RWPE2 (cell line): ENCODE measurements at regions not wholly inside any gene's neighbourhood (a gene's known extent, or its start where the extent isn't known, plus 50 kb on each side); places are given as distances from the start of the nearest gene placed in this dataset.

Source experiments
- ATAC-seq: fragments of 200-7000 bp; cut with Tn5 transposase; 3 replicates; pipeline ENCODE4 v1.9.1; 2021; ENCODE audit warnings: low read depth
- DNase-seq: peaks from one replicate; pipeline ENCODE4 v3.0.0-alpha.2; 2020; ENCODE audit warnings: low spot score
- H3K27ac ChIP-seq: fragments of 450-650 bp; 2 replicates; pipeline ENCODE4 v1.5.1; 2017; ENCODE audit warnings: mild to moderate bottlenecking; ENCODE audit not compliant: poor library complexity, severe bottlenecking
- H3K27me3 ChIP-seq: fragments of 250-450 bp; sonication (Bioruptor Pico); 2 replicates; pipeline ENCODE4 v1.5.1; 2021; ENCODE audit warnings: mild to moderate bottlenecking, moderate library complexity; ENCODE audit not compliant: insufficient read depth, poor library complexity, severe bottlenecking
- H3K36me3 ChIP-seq: fragments of 250-450 bp; sonication (Bioruptor Pico); 2 replicates; pipeline ENCODE4 v1.5.1; 2020; ENCODE audit warnings: low read depth, mild to moderate bottlenecking, moderate library complexity
- H3K4me1 ChIP-seq: fragments of 250-450 bp; sonication (Bioruptor Pico); 2 replicates; pipeline ENCODE4 v1.5.1; 2021; ENCODE audit warnings: mild to moderate bottlenecking, moderate library complexity; ENCODE audit not compliant: insufficient read depth, poor library complexity, severe bottlenecking
- H3K4me3 ChIP-seq: fragments of 250-450 bp; sonication (Bioruptor Pico); 2 replicates; pipeline ENCODE4 v1.5.1; 2021; ENCODE audit warnings: mild to moderate bottlenecking, moderate library complexity; ENCODE audit not compliant: severe bottlenecking
- H3K9me3 ChIP-seq: fragments of 250-450 bp; sonication (Bioruptor Pico); 2 replicates; pipeline ENCODE4 v1.5.1; 2021; ENCODE audit warnings: mild to moderate bottlenecking, moderate library complexity; ENCODE audit not compliant: severe bottlenecking
- TF ChIP-seq, protein P1 (sequence below): fragments of 450-650 bp; IDR thresholded peaks from one replicate; pipeline ENCODE4 v1.5.1; 2017; ENCODE audit warnings: mild to moderate bottlenecking, moderate library complexity; ENCODE audit not compliant: poor library complexity, severe bottlenecking

DNA sequence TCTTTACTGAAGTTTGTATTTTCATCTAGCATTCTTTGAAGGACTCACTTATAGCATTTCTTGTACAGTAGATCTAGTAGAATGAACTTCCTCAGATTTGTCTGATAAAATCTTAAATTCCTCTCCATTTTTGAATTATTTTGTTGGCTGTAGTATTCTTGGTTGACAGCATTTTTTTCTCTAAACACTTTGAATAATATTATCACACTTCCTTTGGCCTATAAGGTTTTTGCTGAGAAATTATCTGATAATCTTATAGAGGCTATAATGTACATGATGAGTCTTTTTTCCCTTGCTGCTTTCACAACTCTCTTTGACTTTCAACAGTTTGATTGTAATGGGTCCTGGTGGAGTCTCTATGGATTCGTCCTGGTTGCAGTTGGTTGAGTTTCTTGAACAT, 169.5 kb downstream of the NOL4 start:
- H3K27me3 ChIP-seq = no peaks in the 10 kb centered on the region
- no peak overlapping the region for H3K4me3 ChIP-seq
- no peak for DNase-seq
- no peak for ATAC-seq
- H3K9me3 ChIP-seq = peaks cover 3% of the 10 kb centered on the region
- TF ChIP-seq, protein P1, sequence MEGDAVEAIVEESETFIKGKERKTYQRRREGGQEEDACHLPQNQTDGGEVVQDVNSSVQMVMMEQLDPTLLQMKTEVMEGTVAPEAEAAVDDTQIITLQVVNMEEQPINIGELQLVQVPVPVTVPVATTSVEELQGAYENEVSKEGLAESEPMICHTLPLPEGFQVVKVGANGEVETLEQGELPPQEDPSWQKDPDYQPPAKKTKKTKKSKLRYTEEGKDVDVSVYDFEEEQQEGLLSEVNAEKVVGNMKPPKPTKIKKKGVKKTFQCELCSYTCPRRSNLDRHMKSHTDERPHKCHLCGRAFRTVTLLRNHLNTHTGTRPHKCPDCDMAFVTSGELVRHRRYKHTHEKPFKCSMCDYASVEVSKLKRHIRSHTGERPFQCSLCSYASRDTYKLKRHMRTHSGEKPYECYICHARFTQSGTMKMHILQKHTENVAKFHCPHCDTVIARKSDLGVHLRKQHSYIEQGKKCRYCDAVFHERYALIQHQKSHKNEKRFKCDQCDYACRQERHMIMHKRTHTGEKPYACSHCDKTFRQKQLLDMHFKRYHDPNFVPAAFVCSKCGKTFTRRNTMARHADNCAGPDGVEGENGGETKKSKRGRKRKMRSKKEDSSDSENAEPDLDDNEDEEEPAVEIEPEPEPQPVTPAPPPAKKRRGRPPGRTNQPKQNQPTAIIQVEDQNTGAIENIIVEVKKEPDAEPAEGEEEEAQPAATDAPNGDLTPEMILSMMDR = no peak
- H3K4me1 ChIP-seq = no peaks in the 10 kb centered on the region
- no peaks in the 10 kb centered on the region for H3K36me3 ChIP-seq
- H3K27ac ChIP-seq = no peak overlapping the region

DNA sequence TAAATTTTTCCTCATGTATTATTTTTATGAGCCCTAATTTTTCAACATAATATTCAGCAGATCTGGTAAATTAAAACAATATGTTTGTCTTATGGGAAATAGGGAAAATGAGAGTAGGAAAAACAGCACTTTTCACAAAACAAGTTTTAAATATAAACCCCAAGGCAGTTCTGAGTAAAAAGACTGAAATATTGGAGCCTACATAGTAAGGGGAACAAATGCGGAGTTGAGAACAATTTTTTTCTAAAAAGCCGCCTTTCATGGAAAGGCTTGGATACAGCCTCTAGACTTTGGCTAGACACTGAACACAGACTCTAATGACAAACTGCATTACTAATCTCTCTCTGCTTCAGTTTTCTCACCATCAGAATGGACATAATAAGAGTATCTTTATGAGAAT, 174.1 kb downstream of the NOL4 start:
- TF ChIP-seq, protein P1 = no peak
- Histone ChIP-seq H3K9me3 (peaks cover 3% of the 10 kb centered on the region), H3K27ac (no peak overlapping the region)

DNA sequence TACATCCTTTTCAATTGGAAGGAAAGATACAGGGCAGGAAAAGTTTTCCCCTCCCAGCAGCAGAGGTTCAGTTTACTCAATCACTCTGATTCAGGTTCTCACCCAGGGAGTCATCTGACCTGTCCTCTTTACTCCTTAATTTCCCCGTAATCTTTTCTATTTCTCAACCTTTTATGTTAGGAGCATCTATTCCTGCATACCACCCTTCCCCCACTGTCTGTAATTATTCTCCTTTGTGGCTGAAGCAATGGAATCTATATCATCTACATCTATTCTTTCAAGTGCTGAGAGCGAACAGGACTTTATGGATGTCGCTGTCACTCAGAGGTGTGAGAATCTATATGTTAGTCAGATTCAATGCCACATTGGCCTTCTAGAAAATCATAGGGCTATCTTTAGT, 175.2 kb downstream of the NOL4 start:
- DNase-seq = no peak
- TF ChIP-seq, protein P1 = no peak

More for the DNA sequence above, 174.1 kb downstream of the NOL4 start:
- no peak overlapping the region for H3K4me3 ChIP-seq
- H3K36me3 ChIP-seq = no peaks in the 10 kb centered on the region
- ATAC-seq = no peak
- H3K27me3 ChIP-seq = no peaks in the 10 kb centered on the region
- DNase-seq = no peak
- H3K4me1 ChIP-seq = no peaks in the 10 kb centered on the region

DNA sequence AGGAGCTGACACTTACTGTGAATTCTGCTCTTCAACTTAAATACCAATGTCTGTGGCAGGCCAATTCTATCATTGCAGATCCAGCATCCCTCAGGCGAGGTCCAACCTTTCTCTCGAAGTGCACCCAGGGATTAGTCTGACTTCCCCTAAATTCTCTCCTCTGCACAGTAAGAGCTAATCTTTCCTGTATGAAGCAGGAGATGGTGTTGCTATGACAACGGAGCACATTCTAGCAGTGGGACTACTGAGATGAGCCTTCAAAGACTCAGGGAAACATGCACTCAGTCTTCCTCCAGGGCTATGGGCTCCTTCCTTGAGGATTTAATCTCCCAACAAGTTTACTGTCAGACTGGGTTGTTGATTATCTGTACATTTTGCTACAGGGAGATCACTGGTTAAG, 176.3 kb downstream of the NOL4 start:
- H3K27ac ChIP-seq = no peak overlapping the region
- no peak for DNase-seq
- H3K9me3 ChIP-seq = no peaks in the 10 kb centered on the region
- no peaks in the 10 kb centered on the region for H3K4me1 ChIP-seq
- no peak for ATAC-seq
- H3K27me3 ChIP-seq = no peaks in the 10 kb centered on the region
- no peak overlapping the region for H3K4me3 ChIP-seq
- TF ChIP-seq, protein P1 = no peak
- no peaks in the 10 kb centered on the region for H3K36me3 ChIP-seq

More for the DNA sequence above, 175.2 kb downstream of the NOL4 start:
- no peaks in the 10 kb centered on the region for H3K27me3 ChIP-seq
- no peak overlapping the region for H3K4me3 ChIP-seq
- no peaks in the 10 kb centered on the region for H3K36me3 ChIP-seq
- no peak for ATAC-seq
- H3K27ac ChIP-seq = no peak overlapping the region
- H3K4me1 ChIP-seq = no peaks in the 10 kb centered on the region
- H3K9me3 ChIP-seq = no peaks in the 10 kb centered on the region

DNA sequence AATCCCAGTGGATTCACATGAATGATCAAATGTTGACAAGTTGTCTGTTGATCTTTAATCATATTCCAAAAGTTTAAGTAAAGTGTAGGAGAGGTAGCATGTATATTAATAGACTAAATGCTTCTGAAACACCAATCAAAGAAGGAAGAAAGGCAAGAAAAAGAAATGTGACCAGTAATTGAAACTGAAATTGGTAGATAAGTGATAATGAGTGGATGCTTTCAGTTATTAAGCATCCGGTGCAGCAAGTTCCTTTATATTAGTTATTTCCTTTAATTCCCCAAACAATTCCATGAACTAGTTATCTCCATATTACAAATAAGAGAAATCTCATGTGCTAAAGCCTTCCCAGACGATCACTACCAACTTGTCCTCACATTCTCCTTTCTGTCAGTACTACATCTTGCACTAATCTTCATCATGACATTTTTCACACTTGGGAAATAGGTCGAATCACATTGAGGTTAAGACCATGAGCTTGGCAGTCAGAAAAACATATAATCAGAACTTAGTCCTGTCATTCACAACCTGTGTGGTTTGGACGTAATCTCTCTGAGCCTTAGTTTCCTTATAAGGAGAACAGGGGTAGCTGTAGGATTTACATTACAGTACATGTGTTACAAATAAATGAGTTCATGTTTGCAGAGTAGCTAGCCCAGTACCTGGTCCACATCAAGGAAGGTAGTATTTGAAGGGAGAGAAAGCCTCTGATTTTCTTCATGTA, 182.1 kb downstream of the NOL4 start:
- no peaks in the 10 kb centered on the region for H3K4me1 ChIP-seq
- ATAC-seq (no peak), DNase-seq (no peak)
- H3K36me3 ChIP-seq = no peaks in the 10 kb centered on the region
- no peak overlapping the region for H3K4me3 ChIP-seq
- no peak overlapping the region for H3K27ac ChIP-seq
- no peaks in the 10 kb centered on the region for H3K9me3 ChIP-seq
- TF ChIP-seq, protein P1 = no peak
- no peaks in the 10 kb centered on the region for H3K27me3 ChIP-seq
